HUES48 (cell line): ENCODE measurements at regions not wholly inside any gene's neighbourhood (a gene's known extent, or its start where the extent isn't known, plus 50 kb on each side); places are given as distances from the start of the nearest gene placed in this dataset.

Source experiments
- H3K27ac ChIP-seq: one replicate; pipeline ENCODE4 v1.7.0; 2013; ENCODE audit warnings: low read depth, low read length, inconsistent platforms
- H3K27me3 ChIP-seq: 2 replicates; pipeline ENCODE4 v1.6.1; 2013; ENCODE audit warnings: mild to moderate bottlenecking, low read length; ENCODE audit not compliant: control insufficient read depth, insufficient read depth
- H3K36me3 ChIP-seq: 2 replicates; pipeline ENCODE4 v1.6.1; 2013; ENCODE audit warnings: low read length; ENCODE audit not compliant: control insufficient read depth, insufficient read depth
- H3K4me1 ChIP-seq: 2 replicates; pipeline ENCODE4 v1.6.1; 2013; ENCODE audit warnings: mild to moderate bottlenecking, low read length; ENCODE audit not compliant: control insufficient read depth, insufficient read depth
- H3K4me3 ChIP-seq: 2 replicates; pipeline ENCODE4 v1.5.1; 2013; ENCODE audit warnings: mild to moderate bottlenecking, low read depth, low read length
- H3K9ac ChIP-seq: 2 replicates; pipeline ENCODE4 v1.6.1; 2013; ENCODE audit warnings: mild to moderate bottlenecking, low read depth, low read length, moderate library complexity
- H3K9me3 ChIP-seq: 2 replicates; pipeline ENCODE4 v1.6.1; 2013; ENCODE audit warnings: low read length; ENCODE audit not compliant: control insufficient read depth, insufficient read depth

DNA sequence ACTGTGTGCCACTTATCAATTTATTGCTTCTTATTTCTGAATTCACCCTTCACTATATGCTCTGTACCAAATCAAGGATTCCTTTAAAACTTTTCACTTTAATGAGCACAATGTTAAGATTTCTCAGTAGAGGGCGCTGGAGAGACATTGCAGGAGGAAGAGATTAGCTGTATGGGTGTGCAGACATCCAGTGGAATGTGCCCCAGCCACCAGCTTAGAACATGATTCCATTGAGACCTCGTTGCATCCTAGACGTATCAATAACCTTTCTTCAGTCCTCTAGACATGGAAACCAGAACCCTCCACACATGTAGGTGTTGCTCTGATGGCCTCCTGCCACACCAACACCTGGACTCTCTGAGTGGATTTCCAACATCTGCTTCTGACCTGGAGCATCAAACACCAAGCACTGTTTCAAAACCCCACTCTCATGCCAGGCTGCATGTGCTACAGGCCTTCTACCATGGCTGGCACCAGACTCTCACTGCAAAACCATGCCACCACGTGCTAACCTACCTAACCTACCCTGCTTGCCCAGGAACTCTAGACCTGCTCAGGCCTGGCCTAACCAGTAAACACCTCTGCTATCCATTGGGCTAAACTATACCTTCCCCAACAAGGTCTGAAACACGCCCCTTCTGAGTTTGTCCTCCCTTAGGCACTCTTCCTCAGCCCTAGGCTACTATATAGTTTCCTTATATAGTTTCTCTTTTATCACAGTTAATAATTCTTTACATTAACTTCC, 633.2 kb upstream of the PKDCC start:
- H3K4me1 ChIP-seq, result no peaks in the 10 kb centered on the region
- H3K36me3 ChIP-seq, result no peaks in the 10 kb centered on the region

DNA sequence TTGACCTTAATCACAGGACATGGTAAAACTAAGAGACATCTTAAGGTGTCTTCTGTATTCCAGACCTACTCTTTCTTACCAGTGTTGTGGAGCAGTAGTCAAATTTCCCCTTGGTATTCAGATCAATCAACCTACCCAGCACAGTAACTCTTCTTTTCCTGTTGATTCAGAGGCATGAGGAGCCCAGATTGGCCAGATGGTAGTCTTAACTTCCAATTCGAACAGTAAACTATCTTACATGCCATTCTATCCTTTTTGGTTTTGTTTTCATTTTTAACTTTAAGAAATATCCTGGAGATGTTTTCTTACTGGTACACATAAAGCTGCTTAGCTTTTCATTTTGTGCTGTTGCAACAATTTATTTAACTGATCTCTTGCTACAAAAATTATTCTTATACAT, 630.3 kb upstream of the PKDCC start:
- H3K36me3 ChIP-seq, result no peaks in the 10 kb centered on the region
- H3K27me3 ChIP-seq, result no peaks in the 10 kb centered on the region
- no peak overlapping the region for H3K27ac ChIP-seq
- no peak overlapping the region for H3K4me3 ChIP-seq
- H3K4me1 ChIP-seq, result no peaks in the 10 kb centered on the region
- H3K9me3 ChIP-seq, result no peaks in the 10 kb centered on the region
- no peak overlapping the region for H3K9ac ChIP-seq

More for the DNA sequence above, 633.2 kb upstream of the PKDCC start:
- Histone ChIP-seq H3K9me3 (no peaks in the 10 kb centered on the region), H3K9ac (no peak overlapping the region), H3K27ac (no peak overlapping the region), H3K27me3 (no peaks in the 10 kb centered on the region), H3K4me3 (no peak overlapping the region)

DNA sequence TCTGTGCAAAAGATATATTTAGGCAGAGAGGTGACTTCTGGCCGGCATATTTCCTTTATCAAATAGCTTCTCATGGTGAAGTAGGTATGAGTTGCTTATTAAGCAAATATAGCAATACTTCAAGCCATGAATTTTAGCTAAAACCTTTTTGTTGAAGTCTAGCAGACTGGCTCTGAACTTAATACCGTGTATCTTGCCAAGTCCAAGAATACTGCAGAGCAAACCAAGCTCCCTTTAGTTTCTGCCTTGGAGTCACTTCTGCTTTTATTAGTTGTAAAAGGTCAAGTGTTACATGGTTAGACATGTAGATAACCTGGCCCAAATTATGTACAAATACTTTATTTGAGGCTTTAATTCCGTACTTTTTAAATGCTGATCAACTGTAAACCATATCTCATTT, 627.6 kb upstream of the PKDCC start:
- Histone ChIP-seq H3K4me3 (no peak overlapping the region), H3K36me3 (no peaks in the 10 kb centered on the region), H3K27me3 (no peaks in the 10 kb centered on the region), H3K9me3 (no peaks in the 10 kb centered on the region), H3K27ac (no peak overlapping the region), H3K9ac (no peak overlapping the region), H3K4me1 (no peaks in the 10 kb centered on the region)

DNA sequence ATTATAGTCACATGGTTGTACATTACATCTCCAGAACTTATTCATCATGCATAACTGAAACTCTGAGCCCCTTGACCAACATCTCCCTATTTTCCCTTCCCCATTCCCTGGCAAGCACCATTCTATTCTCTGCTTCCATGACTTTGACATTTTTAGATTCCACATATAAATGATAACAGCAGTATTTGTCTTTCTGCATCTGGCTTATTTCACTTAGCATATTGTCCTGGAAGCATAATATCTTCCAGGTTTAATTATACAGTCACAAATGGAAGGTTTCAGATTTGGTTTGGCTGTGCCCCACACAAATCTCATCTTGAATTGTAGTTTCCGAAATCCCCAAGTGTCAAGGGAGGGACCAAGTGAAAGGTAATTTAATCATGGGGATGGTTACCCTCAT, 626.9 kb upstream of the PKDCC start:
- H3K9ac ChIP-seq, result no peak overlapping the region
- no peaks in the 10 kb centered on the region for H3K9me3 ChIP-seq
- H3K27ac ChIP-seq, result no peak overlapping the region

DNA sequence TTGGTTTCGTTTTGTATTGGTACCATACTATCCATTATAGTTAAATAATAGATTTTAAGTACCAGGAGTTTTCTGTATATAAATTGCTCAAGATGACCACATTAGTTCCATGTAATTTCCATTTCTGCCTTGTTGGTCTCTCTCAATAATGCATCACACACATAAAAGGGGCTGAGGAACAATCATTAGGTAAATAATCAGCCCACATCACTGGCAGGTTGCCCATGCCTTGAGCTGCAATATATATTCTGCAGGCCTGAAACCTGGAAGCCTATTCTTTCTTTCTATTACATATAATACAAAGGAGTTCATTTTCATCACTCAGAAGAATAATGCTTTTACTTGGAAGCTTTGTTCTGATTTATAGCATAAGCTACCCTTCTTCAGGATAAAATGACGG, 616.1 kb upstream of the PKDCC start:
- Histone ChIP-seq H3K9me3 (no peaks in the 10 kb centered on the region), H3K36me3 (no peaks in the 10 kb centered on the region), H3K4me3 (no peak overlapping the region), H3K27me3 (no peaks in the 10 kb centered on the region), H3K9ac (no peak overlapping the region), H3K4me1 (no peaks in the 10 kb centered on the region), H3K27ac (no peak overlapping the region)

More for the DNA sequence above, 626.9 kb upstream of the PKDCC start:
- H3K4me1 ChIP-seq, result no peaks in the 10 kb centered on the region
- H3K36me3 ChIP-seq, result no peaks in the 10 kb centered on the region
- no peaks in the 10 kb centered on the region for H3K27me3 ChIP-seq
- H3K4me3 ChIP-seq, result no peak overlapping the region

DNA sequence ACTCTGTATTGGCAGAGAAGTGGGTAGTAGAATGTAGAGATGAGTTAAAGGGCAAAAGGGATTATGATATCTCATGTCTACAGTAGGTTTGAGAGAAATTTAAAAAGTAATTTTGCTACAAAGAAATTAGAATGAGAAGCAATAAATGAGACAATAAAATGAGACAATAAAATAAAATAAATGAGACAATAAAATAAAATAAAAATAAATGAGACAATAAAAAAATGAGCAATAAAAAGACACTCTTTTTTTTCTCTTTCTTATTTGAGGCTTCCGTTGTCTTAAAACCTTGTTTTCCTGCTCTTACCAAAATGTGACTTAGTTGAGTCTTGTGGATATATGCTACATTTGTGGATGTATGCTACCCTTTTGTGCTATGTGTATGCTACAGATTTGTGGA, 615.4 kb upstream of the PKDCC start:
- H3K4me1 ChIP-seq, result no peaks in the 10 kb centered on the region
- H3K27ac ChIP-seq, result no peak overlapping the region
- no peaks in the 10 kb centered on the region for H3K9me3 ChIP-seq
- no peak overlapping the region for H3K9ac ChIP-seq
- H3K27me3 ChIP-seq, result no peaks in the 10 kb centered on the region
- H3K36me3 ChIP-seq, result no peaks in the 10 kb centered on the region
- H3K4me3 ChIP-seq, result no peak overlapping the region

DNA sequence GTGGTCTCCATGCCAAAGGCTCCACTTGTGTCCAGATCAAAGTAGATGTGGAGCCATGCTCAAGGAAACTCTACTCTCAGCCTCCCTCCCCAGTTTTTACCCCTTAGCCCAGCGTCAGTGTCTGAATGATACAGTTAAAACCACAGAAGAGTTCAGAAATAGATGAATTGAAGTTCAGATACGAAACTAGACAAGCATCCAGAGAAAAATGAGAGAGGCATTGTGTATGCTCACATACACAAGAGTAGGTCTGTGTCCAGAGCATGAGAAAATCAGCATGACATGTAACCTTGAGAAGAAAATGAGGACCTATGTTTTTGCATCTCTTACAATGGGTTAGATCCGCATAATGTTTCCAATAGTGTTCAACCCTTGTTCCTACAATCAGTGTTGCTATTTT, 612.8 kb upstream of the PKDCC start:
- no peak overlapping the region for H3K9ac ChIP-seq
- no peaks in the 10 kb centered on the region for H3K4me1 ChIP-seq
- H3K27ac ChIP-seq, result no peak overlapping the region
- H3K36me3 ChIP-seq, result no peaks in the 10 kb centered on the region
- H3K9me3 ChIP-seq, result no peaks in the 10 kb centered on the region
- no peak overlapping the region for H3K4me3 ChIP-seq
- no peaks in the 10 kb centered on the region for H3K27me3 ChIP-seq

DNA sequence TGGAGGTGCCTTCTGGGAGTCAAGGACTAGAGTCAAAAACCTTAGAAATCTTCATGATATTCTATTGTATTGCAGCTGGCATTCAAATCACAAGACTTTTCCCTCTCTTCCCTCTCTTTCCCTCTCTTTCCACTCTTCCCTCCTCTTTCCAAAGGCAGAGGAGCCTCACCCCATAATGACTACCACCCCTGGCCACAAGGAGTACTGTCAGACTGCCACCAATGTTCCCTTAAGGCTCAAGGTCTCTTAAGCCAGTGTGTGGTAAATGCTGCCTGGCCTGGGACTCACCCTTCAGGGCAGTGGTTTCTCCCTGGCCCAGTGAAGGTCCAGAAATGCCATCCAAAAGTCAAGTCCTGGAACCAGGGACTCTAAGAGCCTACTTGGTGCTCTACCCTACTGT, 605.9 kb upstream of the PKDCC start:
- Histone ChIP-seq H3K36me3 (no peaks in the 10 kb centered on the region), H3K27me3 (no peaks in the 10 kb centered on the region), H3K4me3 (no peak overlapping the region), H3K27ac (no peak overlapping the region), H3K9ac (no peak overlapping the region), H3K9me3 (no peaks in the 10 kb centered on the region), H3K4me1 (no peaks in the 10 kb centered on the region)

DNA sequence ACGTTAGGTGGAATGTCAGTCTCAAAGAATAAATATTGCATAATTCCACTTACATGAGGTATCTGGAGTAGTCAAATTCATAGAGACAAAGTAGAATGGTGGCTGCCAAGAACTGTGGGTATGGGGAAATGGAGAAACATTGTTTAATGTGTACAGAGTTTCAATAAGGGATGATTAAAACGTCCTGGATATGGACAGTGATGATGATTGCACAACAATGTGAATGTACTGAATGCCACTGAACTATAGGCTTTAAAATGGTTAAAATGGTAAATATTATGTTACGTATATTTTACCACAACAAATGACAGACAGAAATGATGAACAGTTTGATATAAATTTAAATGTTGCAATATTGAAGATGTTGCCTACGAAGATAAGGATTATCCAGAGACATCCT, 602.0 kb upstream of the PKDCC start:
- Histone ChIP-seq H3K27ac (no peak overlapping the region), H3K27me3 (no peaks in the 10 kb centered on the region), H3K4me1 (no peaks in the 10 kb centered on the region), H3K9me3 (no peaks in the 10 kb centered on the region), H3K36me3 (no peaks in the 10 kb centered on the region), H3K4me3 (no peak overlapping the region), H3K9ac (no peak overlapping the region)

DNA sequence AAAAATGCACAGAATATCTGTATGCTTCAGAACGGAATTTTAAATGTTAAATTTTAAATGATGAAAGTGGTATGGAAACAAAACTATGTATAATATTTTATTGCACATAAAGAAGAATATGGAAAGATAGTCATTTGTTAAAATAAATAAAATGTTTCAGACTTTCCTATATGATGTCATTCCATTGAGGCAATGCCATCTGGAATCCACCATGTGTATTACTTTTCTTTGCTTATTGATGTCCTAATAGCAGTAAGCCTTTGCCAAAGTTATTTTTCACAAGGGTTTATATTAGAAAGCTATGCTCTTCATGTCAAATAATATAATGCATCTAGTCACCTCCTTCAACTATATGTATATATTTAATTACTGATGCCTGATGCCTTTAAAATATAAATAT, 601.6 kb upstream of the PKDCC start:
- Histone ChIP-seq H3K27ac (no peak overlapping the region), H3K36me3 (no peaks in the 10 kb centered on the region), H3K4me3 (no peak overlapping the region), H3K27me3 (no peaks in the 10 kb centered on the region), H3K4me1 (no peaks in the 10 kb centered on the region), H3K9me3 (no peaks in the 10 kb centered on the region), H3K9ac (no peak overlapping the region)

DNA sequence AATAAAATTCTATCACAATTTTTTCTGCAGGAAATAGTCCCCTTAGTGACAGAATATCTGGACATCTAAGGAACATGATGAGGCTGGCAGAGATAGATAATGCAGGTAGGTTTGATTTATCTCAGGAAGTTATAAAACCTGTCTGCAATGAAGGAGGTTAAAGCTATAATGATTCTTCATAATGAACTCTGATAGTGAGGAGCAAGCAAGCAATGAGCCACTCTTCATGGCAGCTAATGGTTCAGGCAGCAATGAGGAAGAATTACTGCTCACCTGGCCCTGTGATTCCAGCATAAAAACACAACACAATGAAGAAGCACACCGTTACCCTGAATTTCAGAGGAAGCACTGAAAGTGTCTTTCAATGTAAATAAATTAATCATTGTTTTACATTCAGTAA, 599.6 kb upstream of the PKDCC start:
- no peaks in the 10 kb centered on the region for H3K9me3 ChIP-seq
- no peak overlapping the region for H3K9ac ChIP-seq
- H3K4me1 ChIP-seq, result no peaks in the 10 kb centered on the region
- H3K4me3 ChIP-seq, result no peak overlapping the region
- no peaks in the 10 kb centered on the region for H3K36me3 ChIP-seq
- H3K27ac ChIP-seq, result no peak overlapping the region
- H3K27me3 ChIP-seq, result no peaks in the 10 kb centered on the region
